Activated naive CD8-positive, alpha-beta T cell treated with anti-CD3 and anti-CD28 coated beads for 36 hours (primary cell): ENCODE measurements at regions not wholly inside any gene's neighbourhood (a gene's known extent, or its start where the extent isn't known, plus 50 kb on each side); places are given as distances from the start of the nearest gene placed in this dataset.
"Not testable (repeated sequence)": the region's sequence is repeated elsewhere in the genome, so short reads cannot be mapped to it uniquely, and the experiment has no call there.

Experiments used
- DNase-seq: peaks from one replicate; pipeline ENCODE4 v3.0.0; 2021
- H3K27ac Mint-ChIP-seq: one replicate; pipeline ENCODE4 v1.8.0; 2022; ENCODE audit warnings: mild to moderate bottlenecking, moderate library complexity, mixed read lengths
- H3K27me3 Mint-ChIP-seq: one replicate; pipeline ENCODE4 v1.8.0; 2022; ENCODE audit warnings: mild to moderate bottlenecking, mixed read lengths
- H3K36me3 Mint-ChIP-seq: one replicate; pipeline ENCODE4 v1.8.0; 2021; ENCODE audit warnings: mild to moderate bottlenecking, mixed read lengths
- H3K4me1 Mint-ChIP-seq: one replicate; pipeline ENCODE4 v1.8.0; 2021; ENCODE audit warnings: mixed read lengths
- H3K4me3 Mint-ChIP-seq: one replicate; pipeline ENCODE4 v1.8.0; 2022; ENCODE audit warnings: mild to moderate bottlenecking, moderate library complexity, mixed read lengths
- H3K9me3 Mint-ChIP-seq: one replicate; pipeline ENCODE4 v1.8.0; 2022; ENCODE audit warnings: mixed read lengths

- H3K27ac Mint-ChIP-seq, result no peak overlapping the region
- no peaks in the 10 kb centered on the region for H3K36me3 Mint-ChIP-seq
- H3K9me3 Mint-ChIP-seq, result peaks cover 3% of the 10 kb centered on the region
- H3K4me1 Mint-ChIP-seq, result no peaks in the 10 kb centered on the region
- H3K4me3 Mint-ChIP-seq, result no peak overlapping the region
- DNase-seq, result no peak
- no peaks in the 10 kb centered on the region for H3K27me3 Mint-ChIP-seq
Measured at GRCh38 chr2:125227843-125228392, 1202.8 kb downstream of the CNTNAP5 start.

- no peaks in the 10 kb centered on the region for H3K27me3 Mint-ChIP-seq
Measured at GRCh38 chr2:125240870-125241269, 1215.8 kb downstream of the CNTNAP5 start.

GRCh38 chr2:125243074-125243473 is 1218.0 kb downstream of the CNTNAP5 start:
- no peaks in the 10 kb centered on the region for H3K27me3 Mint-ChIP-seq
- no peak overlapping the region for H3K27ac Mint-ChIP-seq
- no peak overlapping the region for H3K4me3 Mint-ChIP-seq
- no peak for DNase-seq
- no peaks in the 10 kb centered on the region for H3K4me1 Mint-ChIP-seq
- no peaks in the 10 kb centered on the region for H3K36me3 Mint-ChIP-seq
- peaks cover 5% of the 10 kb centered on the region for H3K9me3 Mint-ChIP-seq

More at GRCh38 chr2:125240870-125241269, 1215.8 kb downstream of the CNTNAP5 start:
- Mint-ChIP-seq H3K27ac (no peak overlapping the region), H3K36me3 (no peaks in the 10 kb centered on the region), H3K4me1 (no peaks in the 10 kb centered on the region), H3K4me3 (no peak overlapping the region), H3K9me3 (peaks cover 2% of the 10 kb centered on the region)
- DNase-seq, result no peak

GRCh38 chr2:125254010-125254409 is 1228.9 kb downstream of the CNTNAP5 start:
- Mint-ChIP-seq H3K9me3 (no peaks in the 10 kb centered on the region), H3K27me3 (no peaks in the 10 kb centered on the region), H3K4me3 (no peak overlapping the region), H3K27ac (no peak overlapping the region), H3K36me3 (no peaks in the 10 kb centered on the region), H3K4me1 (no peaks in the 10 kb centered on the region)
- DNase-seq, result no peak

GRCh38 chr2:125259451-125259850 is 1234.4 kb downstream of the CNTNAP5 start:
- no peaks in the 10 kb centered on the region for H3K36me3 Mint-ChIP-seq
- peaks cover 4% of the 10 kb centered on the region for H3K9me3 Mint-ChIP-seq
- no peak overlapping the region for H3K4me3 Mint-ChIP-seq
- peaks cover 3% of the 10 kb centered on the region for H3K27me3 Mint-ChIP-seq
- H3K27ac Mint-ChIP-seq, result no peak overlapping the region
- H3K4me1 Mint-ChIP-seq, result no peaks in the 10 kb centered on the region
- DNase-seq, result no peak

DNA sequence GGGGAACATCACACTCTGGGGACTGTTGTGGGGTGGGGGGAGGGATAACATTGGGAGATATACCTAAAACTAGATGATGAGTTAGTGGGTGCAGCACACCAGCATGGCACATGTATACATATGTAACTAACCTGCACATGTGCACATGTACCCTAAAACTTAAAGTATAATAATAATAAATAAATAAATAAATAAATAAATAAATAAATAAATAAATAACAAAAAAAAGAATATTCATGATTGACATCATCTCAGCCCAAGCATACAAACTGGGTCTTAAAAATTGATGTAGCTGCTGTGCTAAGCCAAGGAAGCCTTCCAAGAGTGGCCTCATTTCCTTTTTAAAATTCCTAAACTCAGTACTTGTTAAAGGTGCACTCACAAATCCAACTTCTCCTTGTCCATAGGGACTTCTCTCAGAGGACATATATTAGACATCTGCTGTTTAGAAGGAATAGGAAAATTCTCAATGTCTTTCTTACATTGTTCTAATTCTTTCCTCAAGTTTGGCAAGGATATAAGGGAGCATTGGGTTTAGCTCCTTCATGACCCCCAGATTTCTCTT is 1235.4 kb downstream of the CNTNAP5 start:
- not testable (repeated sequence) for H3K4me1 Mint-ChIP-seq, H3K4me3 Mint-ChIP-seq, DNase-seq, H3K27ac Mint-ChIP-seq, H3K9me3 Mint-ChIP-seq, H3K27me3 Mint-ChIP-seq, H3K36me3 Mint-ChIP-seq

DNA sequence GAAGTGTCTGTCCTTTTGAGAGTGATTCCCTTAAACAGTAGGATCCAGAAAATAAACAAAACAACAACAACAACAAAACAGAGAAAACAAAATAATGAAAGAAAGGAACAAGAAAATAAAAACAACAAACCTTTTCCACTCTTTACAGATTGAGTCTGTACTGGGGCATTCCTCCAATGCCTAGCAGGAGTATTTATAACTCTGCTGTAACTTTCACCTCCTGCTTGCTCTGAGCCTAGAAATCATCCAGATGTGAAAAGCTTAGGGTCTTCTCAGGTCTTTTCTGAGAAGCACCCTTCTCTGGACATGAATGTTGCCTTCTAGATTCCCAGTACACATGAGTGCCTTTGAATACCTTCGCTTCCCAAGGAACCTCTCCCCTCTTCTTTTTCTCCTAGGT is 1239.4 kb downstream of the CNTNAP5 start:
- DNase-seq, result no peak
- no peaks in the 10 kb centered on the region for H3K36me3 Mint-ChIP-seq
- no peak overlapping the region for H3K27ac Mint-ChIP-seq
- H3K4me3 Mint-ChIP-seq, result no peak overlapping the region
- H3K9me3 Mint-ChIP-seq, result peaks cover 2% of the 10 kb centered on the region
- H3K27me3 Mint-ChIP-seq, result no peaks in the 10 kb centered on the region
- no peaks in the 10 kb centered on the region for H3K4me1 Mint-ChIP-seq

- Mint-ChIP-seq H3K4me3 (no peak overlapping the region), H3K27me3 (no peaks in the 10 kb centered on the region), H3K4me1 (no peaks in the 10 kb centered on the region), H3K9me3 (no peaks in the 10 kb centered on the region), H3K27ac (no peak overlapping the region), H3K36me3 (no peaks in the 10 kb centered on the region)
- no peak for DNase-seq
Measured at GRCh38 chr2:125267683-125268082, 1242.6 kb downstream of the CNTNAP5 start.

GRCh38 chr2:125272651-125273050 is 1247.6 kb downstream of the CNTNAP5 start:
- H3K27me3 Mint-ChIP-seq, result no peaks in the 10 kb centered on the region
- H3K4me1 Mint-ChIP-seq, result no peaks in the 10 kb centered on the region
- peaks cover 5% of the 10 kb centered on the region for H3K9me3 Mint-ChIP-seq
- no peak overlapping the region for H3K27ac Mint-ChIP-seq
- H3K36me3 Mint-ChIP-seq, result no peaks in the 10 kb centered on the region
- DNase-seq, result no peak
- H3K4me3 Mint-ChIP-seq, result no peak overlapping the region

DNA sequence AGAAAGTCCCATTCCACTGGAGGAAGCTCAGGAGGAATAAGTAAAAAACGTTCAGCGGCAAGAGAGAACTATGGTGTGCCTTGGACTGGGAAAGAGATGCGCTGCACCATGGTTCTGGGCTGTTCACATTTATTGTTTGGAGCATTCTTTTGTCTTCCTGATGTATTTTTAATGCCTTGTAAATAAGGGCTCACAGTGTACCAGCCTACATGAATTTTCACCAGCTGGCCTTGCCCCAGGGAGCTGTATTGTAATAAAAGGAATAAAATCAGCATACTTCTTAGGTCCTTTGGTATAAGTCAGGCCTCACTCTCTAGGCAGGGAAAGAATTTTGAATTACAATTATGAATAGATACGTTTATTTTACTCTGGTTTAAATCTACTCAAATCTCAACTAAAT is 1249.6 kb downstream of the CNTNAP5 start:
- no peak for DNase-seq
- Mint-ChIP-seq H3K4me3 (no peak overlapping the region), H3K9me3 (peaks cover 5% of the 10 kb centered on the region), H3K27ac (no peak overlapping the region), H3K36me3 (no peaks in the 10 kb centered on the region), H3K4me1 (no peaks in the 10 kb centered on the region), H3K27me3 (no peaks in the 10 kb centered on the region)

DNA sequence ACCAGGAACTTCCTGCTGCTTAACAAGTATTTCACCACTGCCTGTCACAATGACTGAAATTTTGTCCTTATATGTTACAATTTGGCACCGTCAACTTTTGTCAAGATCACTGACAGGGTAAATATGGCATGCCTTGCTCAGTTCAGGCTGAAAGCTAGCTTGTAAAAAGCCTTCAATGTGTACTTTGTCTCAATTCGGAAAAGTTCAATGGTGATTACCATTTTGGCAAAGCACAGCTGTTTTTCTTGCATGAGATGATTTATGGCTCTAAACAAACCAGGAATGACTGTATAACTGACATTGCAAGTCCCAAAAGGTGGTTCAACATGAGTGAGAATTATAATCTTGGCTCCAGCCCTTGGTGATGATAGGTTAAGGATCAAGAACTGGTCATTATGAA is 1255.2 kb downstream of the CNTNAP5 start:
- Mint-ChIP-seq H3K27me3 (no peaks in the 10 kb centered on the region), H3K9me3 (peaks cover 5% of the 10 kb centered on the region), H3K27ac (no peak overlapping the region), H3K4me1 (no peaks in the 10 kb centered on the region), H3K36me3 (no peaks in the 10 kb centered on the region), H3K4me3 (no peak overlapping the region)
- DNase-seq, result no peak

DNA sequence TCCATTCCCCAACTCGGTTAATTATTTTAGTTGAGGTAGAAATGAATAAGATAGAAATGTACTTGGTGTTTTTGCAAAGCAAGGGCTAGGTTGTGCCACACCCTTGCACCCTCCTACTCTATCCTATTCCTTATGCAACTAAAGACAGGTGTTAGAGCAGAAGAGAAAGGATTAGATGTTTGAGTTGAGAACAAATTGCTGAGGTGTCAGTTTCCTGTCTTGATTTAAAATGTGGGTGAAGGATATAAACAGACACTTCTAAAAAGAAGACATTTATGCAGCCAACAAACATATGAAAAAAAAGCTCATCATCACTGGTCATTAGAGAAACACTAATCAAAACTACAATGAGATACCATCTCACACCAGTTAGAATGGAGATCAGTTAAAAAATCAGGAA is 1256.2 kb downstream of the CNTNAP5 start:
- peaks cover 2% of the 10 kb centered on the region for H3K9me3 Mint-ChIP-seq
- no peaks in the 10 kb centered on the region for H3K27me3 Mint-ChIP-seq
- H3K4me3 Mint-ChIP-seq, result no peak overlapping the region
- H3K27ac Mint-ChIP-seq, result no peak overlapping the region
- no peaks in the 10 kb centered on the region for H3K36me3 Mint-ChIP-seq
- no peaks in the 10 kb centered on the region for H3K4me1 Mint-ChIP-seq
- no peak for DNase-seq

GRCh38 chr2:125296742-125297141 is 1271.7 kb downstream of the CNTNAP5 start:
- Mint-ChIP-seq H3K4me3 (no peak overlapping the region), H3K9me3 (peaks cover 6% of the 10 kb centered on the region), H3K4me1 (no peaks in the 10 kb centered on the region), H3K27ac (no peak overlapping the region), H3K27me3 (no peaks in the 10 kb centered on the region), H3K36me3 (no peaks in the 10 kb centered on the region)
- DNase-seq, result no peak

DNA sequence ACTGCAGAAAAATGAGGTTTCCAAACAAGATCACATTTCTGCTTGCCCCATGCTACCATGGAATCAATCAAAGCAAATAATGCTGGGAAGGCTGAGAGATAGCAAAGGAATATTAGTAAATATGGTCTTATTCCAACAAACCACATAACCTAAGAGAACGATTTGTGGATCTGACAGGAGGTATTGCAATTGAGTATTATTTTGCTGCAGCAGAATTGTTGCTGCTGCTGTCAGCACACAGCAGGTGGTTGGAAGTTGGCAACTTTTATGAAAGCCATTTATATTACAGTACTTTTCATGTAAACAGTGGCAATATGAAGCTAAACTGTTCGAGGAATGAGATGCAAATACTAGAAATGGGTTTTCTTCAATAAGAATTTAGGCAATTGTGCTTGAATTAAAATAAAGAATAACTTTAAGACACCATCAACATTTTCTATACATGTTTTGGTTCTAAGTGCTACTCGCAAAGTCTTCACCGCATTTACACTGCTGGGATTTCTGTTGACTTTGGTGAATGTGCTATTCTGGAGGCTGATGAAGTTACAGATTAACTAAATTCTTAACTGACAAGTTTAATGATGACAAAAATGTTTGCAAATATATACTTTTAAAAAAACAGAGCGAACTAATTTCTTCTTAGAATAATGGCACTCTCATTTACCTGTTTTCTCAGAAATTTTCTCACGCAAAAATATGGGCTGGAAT is 1285.7 kb downstream of the CNTNAP5 start:
- Mint-ChIP-seq H3K27me3 (no peaks in the 10 kb centered on the region), H3K4me3 (no peak overlapping the region), H3K27ac (no peak overlapping the region), H3K36me3 (no peaks in the 10 kb centered on the region), H3K9me3 (peaks cover 2% of the 10 kb centered on the region), H3K4me1 (no peaks in the 10 kb centered on the region)
- no peak for DNase-seq

DNA sequence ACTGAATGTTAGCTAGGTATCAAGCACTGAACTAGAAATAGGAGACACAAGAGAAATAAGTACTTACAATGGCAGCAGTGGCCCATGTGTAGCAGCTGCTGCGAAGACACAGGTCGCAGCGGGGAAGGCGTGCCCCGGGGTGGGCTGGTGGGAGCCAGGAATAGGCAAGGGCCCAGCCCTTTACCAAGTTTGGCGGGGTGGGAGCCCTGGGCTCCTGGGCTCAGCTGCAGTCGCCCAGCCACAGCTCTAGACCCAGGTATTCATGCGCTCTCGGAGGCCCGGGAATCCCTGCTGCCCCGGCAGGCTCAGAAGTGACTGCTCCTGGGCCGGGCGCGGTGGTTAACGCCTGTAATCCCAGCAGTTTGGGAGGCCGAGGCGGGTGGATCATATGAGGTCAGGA is 1287.3 kb downstream of the CNTNAP5 start:
- no peaks in the 10 kb centered on the region for H3K36me3 Mint-ChIP-seq
- no peaks in the 10 kb centered on the region for H3K4me1 Mint-ChIP-seq
- no peak for DNase-seq
- H3K9me3 Mint-ChIP-seq, result peaks cover 1% of the 10 kb centered on the region
- no peaks in the 10 kb centered on the region for H3K27me3 Mint-ChIP-seq
- H3K4me3 Mint-ChIP-seq, result no peak overlapping the region
- H3K27ac Mint-ChIP-seq, result no peak overlapping the region

DNA sequence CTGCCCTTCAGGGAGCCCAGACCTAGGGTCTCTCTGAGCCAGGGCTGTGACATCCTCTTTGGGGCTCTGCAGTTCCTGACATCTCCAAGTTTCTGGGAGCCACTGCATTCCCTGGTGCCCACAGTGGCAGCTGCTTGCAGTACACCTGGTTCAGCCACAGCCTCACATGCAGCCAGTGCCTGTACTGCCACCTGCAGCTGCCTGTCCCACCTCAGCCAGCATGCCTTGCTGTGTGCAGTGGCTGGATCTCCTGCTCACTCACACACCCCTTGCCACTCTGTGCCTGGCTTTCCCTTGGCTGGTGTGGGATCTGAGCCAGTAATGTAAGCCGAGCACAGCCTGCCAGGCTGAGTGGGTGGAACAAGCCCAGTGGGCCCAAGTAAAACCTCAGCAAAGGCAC is 1288.7 kb downstream of the CNTNAP5 start:
- Mint-ChIP-seq H3K27ac (no peak overlapping the region), H3K4me3 (no peak overlapping the region), H3K27me3 (no peaks in the 10 kb centered on the region), H3K4me1 (no peaks in the 10 kb centered on the region), H3K9me3 (peaks cover 1% of the 10 kb centered on the region), H3K36me3 (no peaks in the 10 kb centered on the region)
- no peak for DNase-seq
